WTC11 (cell line): ENCODE measurements at regions not wholly inside any gene's neighbourhood (a gene's known extent, or its start where the extent isn't known, plus 50 kb on each side); places are given as distances from the start of the nearest gene placed in this dataset.

Source experiments
- ATAC-seq: fragments of 200-7000 bp; cut with Tn5 transposase; 2 replicates; pipeline ENCODE4 v1.10.0; 2021; ENCODE audit warnings: mild to moderate bottlenecking, moderate library complexity
- CTCF ChIA-PET: fragments of 300-600 bp; sonication (Branson Sonifier 250); formaldehyde crosslinking; loops from one replicate; lab custom pipeline; 2021; ENCODE audit warnings: antibody characterized with exemption; lab: Charles Lee
- POLR2A ChIA-PET: fragments of 350-600 bp; sonication (Branson Sonifier 250); formaldehyde crosslinking; loops from one replicate; lab custom pipeline; 2021; ENCODE audit warnings: antibody characterized with exemption; lab: Charles Lee
- DNase-seq: peaks from one replicate; pipeline ENCODE4 v3.0.0; 2021; ENCODE audit warnings: low spot score
- H3K27ac Mint-ChIP-seq: 2 replicates; pipeline ENCODE4 v1.8.0; 2021; ENCODE audit warnings: mixed read lengths
- H3K27me3 Mint-ChIP-seq: 2 replicates; pipeline ENCODE4 v1.8.0; 2021; ENCODE audit warnings: low read depth, mild to moderate bottlenecking, moderate library complexity, mixed read lengths
- H3K36me3 Mint-ChIP-seq: 2 replicates; pipeline ENCODE4 v1.8.0; 2021; ENCODE audit warnings: mixed read lengths
- H3K4me1 Mint-ChIP-seq: 2 replicates; pipeline ENCODE4 v1.8.0; 2022; ENCODE audit warnings: mixed read lengths
- H3K4me3 Mint-ChIP-seq: 2 replicates; pipeline ENCODE4 v1.8.0; 2021; ENCODE audit warnings: mild to moderate bottlenecking, moderate library complexity, mixed read lengths
- H3K9me3 Mint-ChIP-seq: 2 replicates; pipeline ENCODE4 v1.8.0; 2021; ENCODE audit warnings: mixed read lengths
- FOXJ3 ChIP-seq: sonication (generic); formaldehyde crosslinking; IDR thresholded peaks from 2 replicates; pipeline ENCODE4 v1.9.0; 2021; ENCODE audit warnings: missing genetic modification reagents, mild to moderate bottlenecking, borderline replicate concordance
- FOXP1 ChIP-seq: sonication (generic); formaldehyde crosslinking; IDR thresholded peaks from 2 replicates; pipeline ENCODE4 v1.8.0; 2022; ENCODE audit warnings: missing genetic modification reagents, mild to moderate bottlenecking, moderate library complexity, borderline replicate concordance
- JAZF1 ChIP-seq: fragments of 250-450 bp; sonication (Bioruptor Pico); IDR thresholded peaks from 2 replicates; pipeline ENCODE4 v1.9.0; 2021; ENCODE audit warnings: moderate library complexity, mild to moderate bottlenecking, inconsistent platforms
- MYBL2 ChIP-seq: sonication (generic); formaldehyde crosslinking; IDR thresholded peaks from 2 replicates; pipeline ENCODE4 v1.8.1; 2023; ENCODE audit warnings: mild to moderate bottlenecking, moderate library complexity, missing genetic modification reagents
- SMAD4 ChIP-seq: sonication (generic); formaldehyde crosslinking; IDR thresholded peaks from 2 replicates; pipeline ENCODE4 v1.8.0; 2022; ENCODE audit warnings: mild to moderate bottlenecking, missing genetic modification reagents
- TEAD1 ChIP-seq: sonication (generic); formaldehyde crosslinking; IDR thresholded peaks from 2 replicates; pipeline ENCODE4 v1.8.0; 2022; ENCODE audit warnings: mild to moderate bottlenecking, missing genetic modification reagents
- ZNF121 ChIP-seq: sonication (generic); formaldehyde crosslinking; IDR thresholded peaks from 2 replicates; pipeline ENCODE4 v1.8.0; 2023; ENCODE audit warnings: missing genetic modification reagents
- ZNF671 ChIP-seq: fragments of 250-450 bp; sonication (Bioruptor Pico); IDR thresholded peaks from 2 replicates; pipeline ENCODE4 v1.8.0; 2021; ENCODE audit warnings: mild to moderate bottlenecking
- TF ChIP-seq, protein P1 (sequence below): sonication (generic); formaldehyde crosslinking; IDR thresholded peaks from 2 replicates; pipeline ENCODE4 v1.8.1; 2023; ENCODE audit warnings: mild to moderate bottlenecking, missing genetic modification reagents
- TF ChIP-seq, protein P2 (sequence below): fragments of 250-450 bp; sonication (Bioruptor Pico); IDR thresholded peaks from 2 replicates; pipeline ENCODE4 v1.9.0; 2021; ENCODE audit warnings: mild to moderate bottlenecking, borderline replicate concordance
- TF ChIP-seq, protein P3 (sequence below): sonication (generic); formaldehyde crosslinking; IDR thresholded peaks from 2 replicates; pipeline ENCODE4 v1.8.1; 2022; ENCODE audit warnings: mild to moderate bottlenecking, missing genetic modification reagents, moderate library complexity, borderline replicate concordance
- TF ChIP-seq, protein P4 (sequence below): sonication (generic); formaldehyde crosslinking; IDR thresholded peaks from 2 replicates; pipeline ENCODE4 v1.8.0; 2023; ENCODE audit warnings: missing genetic modification reagents, mild to moderate bottlenecking, borderline replicate concordance
- TF ChIP-seq, protein P5 (sequence below): sonication (generic); formaldehyde crosslinking; IDR thresholded peaks from 2 replicates; pipeline ENCODE4 v1.8.0; 2022; ENCODE audit warnings: missing genetic modification reagents
- TF ChIP-seq, protein P6 (sequence below): fragments of 250-450 bp; sonication (Bioruptor Pico); IDR thresholded peaks from 2 replicates; pipeline ENCODE4 v1.9.0; 2021; ENCODE audit warnings: moderate library complexity, mild to moderate bottlenecking, inconsistent platforms, borderline replicate concordance
- TF ChIP-seq, protein P7 (sequence below): sonication (generic); formaldehyde crosslinking; IDR thresholded peaks from 2 replicates; pipeline ENCODE4 v1.8.1; 2023; ENCODE audit warnings: mild to moderate bottlenecking, missing genetic modification reagents
- TF ChIP-seq, protein P8 (sequence below): sonication (generic); formaldehyde crosslinking; IDR thresholded peaks from 2 replicates; pipeline ENCODE4 v1.8.1; 2023; ENCODE audit warnings: mild to moderate bottlenecking, moderate library complexity, missing genetic modification reagents
- TF ChIP-seq, protein P9 (sequence below): sonication (generic); formaldehyde crosslinking; IDR thresholded peaks from 2 replicates; pipeline ENCODE4 v1.8.1; 2022; ENCODE audit warnings: mild to moderate bottlenecking, moderate library complexity, missing genetic modification reagents

DNA sequence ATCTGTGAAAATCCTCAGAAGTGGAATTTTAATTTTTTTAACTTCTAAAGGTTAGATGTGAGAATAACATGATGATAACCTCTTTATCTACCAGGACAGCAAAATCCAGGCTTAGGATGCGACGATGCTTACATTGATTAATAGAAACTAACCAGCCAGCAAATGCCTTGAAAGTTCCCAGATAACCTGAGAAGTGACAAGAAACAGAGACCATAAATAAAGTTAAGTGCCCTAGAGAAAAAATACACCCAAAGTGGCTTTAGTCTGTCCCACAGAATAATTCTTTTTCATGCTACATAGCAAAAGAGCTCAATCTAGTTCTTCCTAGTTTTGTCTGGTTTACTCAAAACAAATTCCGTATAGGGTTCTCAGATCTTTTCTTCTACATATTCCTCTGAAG is 262.7 kb downstream of the WDR11 start:
- Mint-ChIP-seq H3K27me3 (peaks cover 5% of the 10 kb centered on the region; the same call in 1 of the 2 replicates), H3K4me1 (peaks cover 11% of the 10 kb centered on the region), H3K27ac (no peak overlapping the region), H3K9me3 (peaks cover 33% of the 10 kb centered on the region), H3K36me3 (peaks cover 9% of the 10 kb centered on the region), H3K4me3 (no peak overlapping the region)
- DNase-seq (no peak), ATAC-seq (no peak)
- ChIA-PET POLR2A (no interaction called here), CTCF (no interaction called here)
- TF ChIP-seq, protein P1, sequence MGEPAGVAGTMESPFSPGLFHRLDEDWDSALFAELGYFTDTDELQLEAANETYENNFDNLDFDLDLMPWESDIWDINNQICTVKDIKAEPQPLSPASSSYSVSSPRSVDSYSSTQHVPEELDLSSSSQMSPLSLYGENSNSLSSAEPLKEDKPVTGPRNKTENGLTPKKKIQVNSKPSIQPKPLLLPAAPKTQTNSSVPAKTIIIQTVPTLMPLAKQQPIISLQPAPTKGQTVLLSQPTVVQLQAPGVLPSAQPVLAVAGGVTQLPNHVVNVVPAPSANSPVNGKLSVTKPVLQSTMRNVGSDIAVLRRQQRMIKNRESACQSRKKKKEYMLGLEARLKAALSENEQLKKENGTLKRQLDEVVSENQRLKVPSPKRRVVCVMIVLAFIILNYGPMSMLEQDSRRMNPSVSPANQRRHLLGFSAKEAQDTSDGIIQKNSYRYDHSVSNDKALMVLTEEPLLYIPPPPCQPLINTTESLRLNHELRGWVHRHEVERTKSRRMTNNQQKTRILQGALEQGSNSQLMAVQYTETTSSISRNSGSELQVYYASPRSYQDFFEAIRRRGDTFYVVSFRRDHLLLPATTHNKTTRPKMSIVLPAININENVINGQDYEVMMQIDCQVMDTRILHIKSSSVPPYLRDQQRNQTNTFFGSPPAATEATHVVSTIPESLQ: no peak
- TF ChIP-seq, protein P2, sequence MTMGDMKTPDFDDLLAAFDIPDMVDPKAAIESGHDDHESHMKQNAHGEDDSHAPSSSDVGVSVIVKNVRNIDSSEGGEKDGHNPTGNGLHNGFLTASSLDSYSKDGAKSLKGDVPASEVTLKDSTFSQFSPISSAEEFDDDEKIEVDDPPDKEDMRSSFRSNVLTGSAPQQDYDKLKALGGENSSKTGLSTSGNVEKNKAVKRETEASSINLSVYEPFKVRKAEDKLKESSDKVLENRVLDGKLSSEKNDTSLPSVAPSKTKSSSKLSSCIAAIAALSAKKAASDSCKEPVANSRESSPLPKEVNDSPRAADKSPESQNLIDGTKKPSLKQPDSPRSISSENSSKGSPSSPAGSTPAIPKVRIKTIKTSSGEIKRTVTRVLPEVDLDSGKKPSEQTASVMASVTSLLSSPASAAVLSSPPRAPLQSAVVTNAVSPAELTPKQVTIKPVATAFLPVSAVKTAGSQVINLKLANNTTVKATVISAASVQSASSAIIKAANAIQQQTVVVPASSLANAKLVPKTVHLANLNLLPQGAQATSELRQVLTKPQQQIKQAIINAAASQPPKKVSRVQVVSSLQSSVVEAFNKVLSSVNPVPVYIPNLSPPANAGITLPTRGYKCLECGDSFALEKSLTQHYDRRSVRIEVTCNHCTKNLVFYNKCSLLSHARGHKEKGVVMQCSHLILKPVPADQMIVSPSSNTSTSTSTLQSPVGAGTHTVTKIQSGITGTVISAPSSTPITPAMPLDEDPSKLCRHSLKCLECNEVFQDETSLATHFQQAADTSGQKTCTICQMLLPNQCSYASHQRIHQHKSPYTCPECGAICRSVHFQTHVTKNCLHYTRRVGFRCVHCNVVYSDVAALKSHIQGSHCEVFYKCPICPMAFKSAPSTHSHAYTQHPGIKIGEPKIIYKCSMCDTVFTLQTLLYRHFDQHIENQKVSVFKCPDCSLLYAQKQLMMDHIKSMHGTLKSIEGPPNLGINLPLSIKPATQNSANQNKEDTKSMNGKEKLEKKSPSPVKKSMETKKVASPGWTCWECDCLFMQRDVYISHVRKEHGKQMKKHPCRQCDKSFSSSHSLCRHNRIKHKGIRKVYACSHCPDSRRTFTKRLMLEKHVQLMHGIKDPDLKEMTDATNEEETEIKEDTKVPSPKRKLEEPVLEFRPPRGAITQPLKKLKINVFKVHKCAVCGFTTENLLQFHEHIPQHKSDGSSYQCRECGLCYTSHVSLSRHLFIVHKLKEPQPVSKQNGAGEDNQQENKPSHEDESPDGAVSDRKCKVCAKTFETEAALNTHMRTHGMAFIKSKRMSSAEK (CRISPR knock-in tag): no peak
- no peak for TF ChIP-seq TEAD1 (CRISPR knock-in tag)
- no peak for TF ChIP-seq ZNF121
- TF ChIP-seq, protein P3, sequence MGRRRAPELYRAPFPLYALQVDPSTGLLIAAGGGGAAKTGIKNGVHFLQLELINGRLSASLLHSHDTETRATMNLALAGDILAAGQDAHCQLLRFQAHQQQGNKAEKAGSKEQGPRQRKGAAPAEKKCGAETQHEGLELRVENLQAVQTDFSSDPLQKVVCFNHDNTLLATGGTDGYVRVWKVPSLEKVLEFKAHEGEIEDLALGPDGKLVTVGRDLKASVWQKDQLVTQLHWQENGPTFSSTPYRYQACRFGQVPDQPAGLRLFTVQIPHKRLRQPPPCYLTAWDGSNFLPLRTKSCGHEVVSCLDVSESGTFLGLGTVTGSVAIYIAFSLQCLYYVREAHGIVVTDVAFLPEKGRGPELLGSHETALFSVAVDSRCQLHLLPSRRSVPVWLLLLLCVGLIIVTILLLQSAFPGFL (CRISPR knock-in tag): no peak
- TF ChIP-seq, protein P4, sequence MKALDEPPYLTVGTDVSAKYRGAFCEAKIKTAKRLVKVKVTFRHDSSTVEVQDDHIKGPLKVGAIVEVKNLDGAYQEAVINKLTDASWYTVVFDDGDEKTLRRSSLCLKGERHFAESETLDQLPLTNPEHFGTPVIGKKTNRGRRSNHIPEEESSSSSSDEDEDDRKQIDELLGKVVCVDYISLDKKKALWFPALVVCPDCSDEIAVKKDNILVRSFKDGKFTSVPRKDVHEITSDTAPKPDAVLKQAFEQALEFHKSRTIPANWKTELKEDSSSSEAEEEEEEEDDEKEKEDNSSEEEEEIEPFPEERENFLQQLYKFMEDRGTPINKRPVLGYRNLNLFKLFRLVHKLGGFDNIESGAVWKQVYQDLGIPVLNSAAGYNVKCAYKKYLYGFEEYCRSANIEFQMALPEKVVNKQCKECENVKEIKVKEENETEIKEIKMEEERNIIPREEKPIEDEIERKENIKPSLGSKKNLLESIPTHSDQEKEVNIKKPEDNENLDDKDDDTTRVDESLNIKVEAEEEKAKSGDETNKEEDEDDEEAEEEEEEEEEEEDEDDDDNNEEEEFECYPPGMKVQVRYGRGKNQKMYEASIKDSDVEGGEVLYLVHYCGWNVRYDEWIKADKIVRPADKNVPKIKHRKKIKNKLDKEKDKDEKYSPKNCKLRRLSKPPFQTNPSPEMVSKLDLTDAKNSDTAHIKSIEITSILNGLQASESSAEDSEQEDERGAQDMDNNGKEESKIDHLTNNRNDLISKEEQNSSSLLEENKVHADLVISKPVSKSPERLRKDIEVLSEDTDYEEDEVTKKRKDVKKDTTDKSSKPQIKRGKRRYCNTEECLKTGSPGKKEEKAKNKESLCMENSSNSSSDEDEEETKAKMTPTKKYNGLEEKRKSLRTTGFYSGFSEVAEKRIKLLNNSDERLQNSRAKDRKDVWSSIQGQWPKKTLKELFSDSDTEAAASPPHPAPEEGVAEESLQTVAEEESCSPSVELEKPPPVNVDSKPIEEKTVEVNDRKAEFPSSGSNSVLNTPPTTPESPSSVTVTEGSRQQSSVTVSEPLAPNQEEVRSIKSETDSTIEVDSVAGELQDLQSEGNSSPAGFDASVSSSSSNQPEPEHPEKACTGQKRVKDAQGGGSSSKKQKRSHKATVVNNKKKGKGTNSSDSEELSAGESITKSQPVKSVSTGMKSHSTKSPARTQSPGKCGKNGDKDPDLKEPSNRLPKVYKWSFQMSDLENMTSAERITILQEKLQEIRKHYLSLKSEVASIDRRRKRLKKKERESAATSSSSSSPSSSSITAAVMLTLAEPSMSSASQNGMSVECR (CRISPR knock-in tag): no peak
- TF ChIP-seq, protein P5, sequence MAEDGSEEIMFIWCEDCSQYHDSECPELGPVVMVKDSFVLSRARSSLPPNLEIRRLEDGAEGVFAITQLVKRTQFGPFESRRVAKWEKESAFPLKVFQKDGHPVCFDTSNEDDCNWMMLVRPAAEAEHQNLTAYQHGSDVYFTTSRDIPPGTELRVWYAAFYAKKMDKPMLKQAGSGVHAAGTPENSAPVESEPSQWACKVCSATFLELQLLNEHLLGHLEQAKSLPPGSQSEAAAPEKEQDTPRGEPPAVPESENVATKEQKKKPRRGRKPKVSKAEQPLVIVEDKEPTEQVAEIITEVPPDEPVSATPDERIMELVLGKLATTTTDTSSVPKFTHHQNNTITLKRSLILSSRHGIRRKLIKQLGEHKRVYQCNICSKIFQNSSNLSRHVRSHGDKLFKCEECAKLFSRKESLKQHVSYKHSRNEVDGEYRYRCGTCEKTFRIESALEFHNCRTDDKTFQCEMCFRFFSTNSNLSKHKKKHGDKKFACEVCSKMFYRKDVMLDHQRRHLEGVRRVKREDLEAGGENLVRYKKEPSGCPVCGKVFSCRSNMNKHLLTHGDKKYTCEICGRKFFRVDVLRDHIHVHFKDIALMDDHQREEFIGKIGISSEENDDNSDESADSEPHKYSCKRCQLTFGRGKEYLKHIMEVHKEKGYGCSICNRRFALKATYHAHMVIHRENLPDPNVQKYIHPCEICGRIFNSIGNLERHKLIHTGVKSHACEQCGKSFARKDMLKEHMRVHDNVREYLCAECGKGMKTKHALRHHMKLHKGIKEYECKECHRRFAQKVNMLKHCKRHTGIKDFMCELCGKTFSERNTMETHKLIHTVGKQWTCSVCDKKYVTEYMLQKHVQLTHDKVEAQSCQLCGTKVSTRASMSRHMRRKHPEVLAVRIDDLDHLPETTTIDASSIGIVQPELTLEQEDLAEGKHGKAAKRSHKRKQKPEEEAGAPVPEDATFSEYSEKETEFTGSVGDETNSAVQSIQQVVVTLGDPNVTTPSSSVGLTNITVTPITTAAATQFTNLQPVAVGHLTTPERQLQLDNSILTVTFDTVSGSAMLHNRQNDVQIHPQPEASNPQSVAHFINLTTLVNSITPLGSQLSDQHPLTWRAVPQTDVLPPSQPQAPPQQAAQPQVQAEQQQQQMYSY: no peak
- TF ChIP-seq, protein P6, sequence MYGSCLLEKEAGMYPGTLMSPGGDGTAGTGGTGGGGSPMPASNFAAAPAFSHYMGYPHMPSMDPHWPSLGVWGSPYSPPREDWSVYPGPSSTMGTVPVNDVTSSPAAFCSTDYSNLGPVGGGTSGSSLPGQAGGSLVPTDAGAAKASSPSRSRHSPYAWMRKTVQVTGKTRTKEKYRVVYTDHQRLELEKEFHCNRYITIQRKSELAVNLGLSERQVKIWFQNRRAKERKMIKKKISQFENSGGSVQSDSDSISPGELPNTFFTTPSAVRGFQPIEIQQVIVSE (CRISPR knock-in tag): no peak
- TF ChIP-seq JAZF1 (CRISPR knock-in tag): no peak
- no peak for TF ChIP-seq FOXP1 (CRISPR knock-in tag)
- TF ChIP-seq, protein P7, sequence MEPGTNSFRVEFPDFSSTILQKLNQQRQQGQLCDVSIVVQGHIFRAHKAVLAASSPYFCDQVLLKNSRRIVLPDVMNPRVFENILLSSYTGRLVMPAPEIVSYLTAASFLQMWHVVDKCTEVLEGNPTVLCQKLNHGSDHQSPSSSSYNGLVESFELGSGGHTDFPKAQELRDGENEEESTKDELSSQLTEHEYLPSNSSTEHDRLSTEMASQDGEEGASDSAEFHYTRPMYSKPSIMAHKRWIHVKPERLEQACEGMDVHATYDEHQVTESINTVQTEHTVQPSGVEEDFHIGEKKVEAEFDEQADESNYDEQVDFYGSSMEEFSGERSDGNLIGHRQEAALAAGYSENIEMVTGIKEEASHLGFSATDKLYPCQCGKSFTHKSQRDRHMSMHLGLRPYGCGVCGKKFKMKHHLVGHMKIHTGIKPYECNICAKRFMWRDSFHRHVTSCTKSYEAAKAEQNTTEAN (CRISPR knock-in tag): no peak
- TF ChIP-seq, protein P8, sequence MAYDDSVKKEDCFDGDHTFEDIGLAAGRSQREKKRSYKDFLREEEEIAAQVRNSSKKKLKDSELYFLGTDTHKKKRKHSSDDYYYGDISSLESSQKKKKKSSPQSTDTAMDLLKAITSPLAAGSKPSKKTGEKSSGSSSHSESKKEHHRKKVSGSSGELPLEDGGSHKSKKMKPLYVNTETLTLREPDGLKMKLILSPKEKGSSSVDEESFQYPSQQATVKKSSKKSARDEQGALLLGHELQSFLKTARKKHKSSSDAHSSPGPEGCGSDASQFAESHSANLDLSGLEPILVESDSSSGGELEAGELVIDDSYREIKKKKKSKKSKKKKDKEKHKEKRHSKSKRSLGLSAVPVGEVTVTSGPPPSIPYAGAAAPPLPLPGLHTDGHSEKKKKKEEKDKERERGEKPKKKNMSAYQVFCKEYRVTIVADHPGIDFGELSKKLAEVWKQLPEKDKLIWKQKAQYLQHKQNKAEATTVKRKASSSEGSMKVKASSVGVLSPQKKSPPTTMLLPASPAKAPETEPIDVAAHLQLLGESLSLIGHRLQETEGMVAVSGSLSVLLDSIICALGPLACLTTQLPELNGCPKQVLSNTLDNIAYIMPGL: no peak
- TF ChIP-seq, protein P9, sequence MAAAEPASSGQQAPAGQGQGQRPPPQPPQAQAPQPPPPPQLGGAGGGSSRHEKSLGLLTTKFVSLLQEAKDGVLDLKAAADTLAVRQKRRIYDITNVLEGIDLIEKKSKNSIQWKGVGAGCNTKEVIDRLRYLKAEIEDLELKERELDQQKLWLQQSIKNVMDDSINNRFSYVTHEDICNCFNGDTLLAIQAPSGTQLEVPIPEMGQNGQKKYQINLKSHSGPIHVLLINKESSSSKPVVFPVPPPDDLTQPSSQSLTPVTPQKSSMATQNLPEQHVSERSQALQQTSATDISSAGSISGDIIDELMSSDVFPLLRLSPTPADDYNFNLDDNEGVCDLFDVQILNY (CRISPR knock-in tag): no peak
- no peak for TF ChIP-seq FOXJ3 (CRISPR knock-in tag)
- no peak for TF ChIP-seq SMAD4 (CRISPR knock-in tag)
- no peak for TF ChIP-seq MYBL2
- TF ChIP-seq ZNF671 (CRISPR knock-in tag): no peak
